GM12878 (cell line): ENCODE measurements at regions not wholly inside any gene's neighbourhood (a gene's known extent, or its start where the extent isn't known, plus 50 kb on each side); places are given as distances from the start of the nearest gene placed in this dataset.

Experiments
- ATAC-seq: fragments of 200-7000 bp; cut with Tn5 transposase; 3 replicates; pipeline ENCODE4 v1.9.1; 2020; ENCODE audit warnings: mild to moderate bottlenecking, moderate library complexity
- BruUV-seq: library from RNA; stranded (reverse); fragments of 400-500 nt; replicated peaks from 2 replicates; lab custom pipeline; 2021; lab: Mats Ljungman, UMichigan
- CTCF ChIA-PET: fragments of 300-600 bp; sonication (Branson Sonifier 250); formaldehyde crosslinking; extraction: SDS; loops from one replicate; lab custom pipeline; 2021; ENCODE audit warnings: inconsistent platforms; lab: Yijun Ruan, JAX
- POLR2A ChIA-PET: fragments of 350-600 bp; formaldehyde crosslinking; extraction: SDS; loops from one replicate; lab custom pipeline; 2021; ENCODE audit warnings: inconsistent platforms; lab: Charles Lee
- RAD21 ChIA-PET: fragments of 300-600 bp; sonication (Branson Sonifier 250); formaldehyde crosslinking; loops from one replicate; lab custom pipeline; 2023; ENCODE audit warnings: antibody characterized with exemption; ENCODE audit not compliant: unreplicated experiment; lab: Charles Lee
- SMC1A ChIA-PET: fragments of 300-600 bp; sonication (Branson Sonifier 250); formaldehyde crosslinking; loops from one replicate; lab custom pipeline; 2023; ENCODE audit not compliant: unreplicated experiment, uncharacterized antibody; lab: Charles Lee
- DNase-seq: peaks from one replicate; pipeline ENCODE4 v3.0.0-alpha.2; 2011; ENCODE audit warnings: low read depth, low spot score
- FAIRE-seq: peaks from 3 replicates; lab custom pipeline; 2011; peaks lifted over from hg19 to GRCh38; lab: Jason Lieb, UNC
- H2AFZ ChIP-seq: 2 replicates; pipeline ENCODE4 v1.6.0; 2011; ENCODE audit warnings: low read depth, low read length, control low read depth; ENCODE audit not compliant: control insufficient read depth
- H3K27ac ChIP-seq: 2 replicates; pipeline ENCODE4 v1.5.1; 2011; ENCODE audit warnings: control low read depth; ENCODE audit not compliant: control insufficient read depth, insufficient read depth
- H3K27me3 ChIP-seq, 2 experiments: replicated peaks in 1 of 2; 2 replicates each; pipeline versions ENCODE4 v1.6.0 to v1.6.1; 2011; ENCODE audit warnings: low read length in 1 of 2; ENCODE audit not compliant: control insufficient read depth in 2 of 2, insufficient read depth in 2 of 2
- H3K36me3 ChIP-seq, 2 experiments: 2 replicates each; pipeline ENCODE4 v1.5.1; 2011; ENCODE audit warnings: low read length in 1 of 2; ENCODE audit not compliant: control insufficient read depth in 2 of 2, insufficient read depth in 2 of 2
- H3K4me1 ChIP-seq: 2 replicates; pipeline ENCODE4 v1.6.1; 2011; ENCODE audit warnings: mild to moderate bottlenecking, low read length, moderate library complexity, mixed read lengths; ENCODE audit not compliant: control insufficient read depth, insufficient read depth
- H3K4me2 ChIP-seq: 2 replicates; pipeline ENCODE4 v1.6.0; 2011; ENCODE audit warnings: control low read depth; ENCODE audit not compliant: control insufficient read depth, insufficient read depth
- H3K4me3 ChIP-seq: fragments of 200-600 bp; sonication (generic); 2 replicates; pipeline ENCODE4 v1.5.1; 2016
- H3K79me2 ChIP-seq: 2 replicates; pipeline ENCODE4 v1.6.0; 2011; ENCODE audit warnings: low read length; ENCODE audit not compliant: control insufficient read depth, insufficient read depth
- H3K9ac ChIP-seq: 2 replicates; pipeline ENCODE4 v1.8.0; 2011; ENCODE audit warnings: low read length, control low read depth, mixed read lengths; ENCODE audit not compliant: control insufficient read depth, insufficient read depth
- H3K9me3 ChIP-seq: replicated peaks from 3 replicates; pipeline ENCODE4 v1.5.1; 2011; ENCODE audit warnings: mild to moderate bottlenecking, low read length; ENCODE audit not compliant: control insufficient read depth, insufficient read depth
- H4K20me1 ChIP-seq: 2 replicates; pipeline ENCODE4 v1.6.0; 2011; ENCODE audit not compliant: control insufficient read depth, insufficient read depth
- ETV6 ChIP-seq, 2 experiments: fragments of 450-650 bp in 1 of 2; IDR thresholded peaks in 1 of 2; conservative IDR thresholded peaks in 1 of 2; 2 replicates each; pipeline ENCODE4 v1.6.1; 2014; ENCODE audit warnings: antibody characterized with exemption in 1 of 2, borderline replicate concordance in 1 of 2, low read depth in 1 of 2, mild to moderate bottlenecking in 1 of 2, moderate library complexity in 1 of 2
- EZH2 ChIP-seq: IDR thresholded peaks from 2 replicates; pipeline ENCODE4 v1.6.1; 2012; ENCODE audit warnings: low read depth, mild to moderate bottlenecking, control low read depth, inconsistent platforms, low read length, borderline replicate concordance; ENCODE audit not compliant: control insufficient read depth
- HSF1 ChIP-seq: fragments of 150-350 bp; IDR thresholded peaks from 2 replicates; pipeline ENCODE4 v1.6.1; 2014; ENCODE audit warnings: mild to moderate bottlenecking, low read depth, low read length
- NR2C2 ChIP-seq: IDR thresholded peaks from 2 replicates; pipeline ENCODE4 v1.6.1; 2011; ENCODE audit warnings: borderline replicate concordance, low read depth; ENCODE audit not compliant: control insufficient read depth, insufficient read length
- NR2F1 ChIP-seq: fragments of 450-650 bp; conservative IDR thresholded peaks from 2 replicates; pipeline ENCODE4 v1.6.1; 2017; ENCODE audit warnings: mild to moderate bottlenecking
- SREBF2 ChIP-seq: IDR thresholded peaks from 2 replicates; pipeline ENCODE4 v1.6.1; 2012; ENCODE audit warnings: mild to moderate bottlenecking, low read length
- STAT1 ChIP-seq: fragments of 450-650 bp; conservative IDR thresholded peaks from 2 replicates; pipeline ENCODE4 v1.6.1; 2014; ENCODE audit warnings: antibody characterized with exemption, mild to moderate bottlenecking
- SUZ12 ChIP-seq: fragments of 200-600 bp; sonication (generic); IDR thresholded peaks from one replicate; pipeline ENCODE4 v1.6.1; 2018; ENCODE audit warnings: antibody characterized with exemption, mild to moderate bottlenecking; ENCODE audit not compliant: unreplicated experiment
- YBX1 ChIP-seq: fragments of 450-650 bp; IDR thresholded peaks from 2 replicates; pipeline ENCODE4 v1.6.1; 2016; ENCODE audit warnings: antibody characterized with exemption
- WGBS: methylation state at CpG from one replicate; pipeline ENCODE4 v1.1.6; 2016; ENCODE audit warnings: low lambda C conversion rate; ENCODE audit not compliant: insufficient replicate concordance, insufficient coverage; ENCODE audit errors: missing lambda C conversion rate; 5-methylcytosine and 5-hydroxymethylcytosine counted together
- in situ Hi-C: fragments of 300-500 bp; cut with MboI; formaldehyde crosslinking; loops from 9 replicates; pipeline ENCODE4 v1.14.3; 2018; ENCODE audit warnings: mixed read lengths
- intact Hi-C: fragments of 100-400 bp; cut with micrococcal nuclease; formaldehyde crosslinking; loops from one replicate; pipeline ENCODE4 v1.14.2; 2022; ENCODE audit not compliant: unreplicated experiment

GRCh38 chr14:27435923-27436670, 838.3 kb upstream of the NOVA1 start:
- FAIRE-seq: no peak
- H3K4me3 ChIP-seq: no peak overlapping the region
- TF ChIP-seq STAT1 (no peak), NR2C2 (no peak)
- no peaks in the 10 kb centered on the region for H3K4me1 ChIP-seq
- H4K20me1 ChIP-seq: no peaks in the 10 kb centered on the region
- no peak overlapping the region for H2AFZ ChIP-seq
- in situ Hi-C loops: no loop called here
- H3K9me3 ChIP-seq: no peaks in the 10 kb centered on the region
- intact Hi-C loops: no loop called here
- 6% methylated on average over 3 of the region's 3 CpGs for WGBS
- H3K79me2 ChIP-seq: no peaks in the 10 kb centered on the region
- ChIA-PET POLR2A (no interaction called here), SMC1A (no interaction called here), RAD21 (no interaction called here), CTCF (interaction anchor here (0.8 kb wide), 1 partner anchor 22 kb away, joined by 4 read pairs; no protein-coding TSS in a partner anchor)
- no peak for ATAC-seq
- no peak overlapping the region for H3K9ac ChIP-seq
- no TSS peak for BruUV-seq
- no peak overlapping the region for H3K4me2 ChIP-seq
- DNase-seq: no peak
- no peaks in the 10 kb centered on the region for H3K27me3 ChIP-seq
- H3K27ac ChIP-seq: no peak overlapping the region
- no peaks in the 10 kb centered on the region for H3K36me3 ChIP-seq

- no peak overlapping the region for H3K9ac ChIP-seq
- in situ Hi-C loops: no loop called here
- H3K4me2 ChIP-seq: no peak overlapping the region
- H3K27me3 ChIP-seq: no peaks in the 10 kb centered on the region
- ATAC-seq (no peak), FAIRE-seq (no peak), DNase-seq (no peak)
- POLR2A ChIA-PET: no interaction called here
- H2AFZ ChIP-seq: no peak overlapping the region
- TF ChIP-seq NR2F1 (no peak), EZH2 (no peak), YBX1 (no peak), SREBF2 (no peak), ETV6 (conservative IDR thresholded peaks at IDR 0.05 in 1 of 2, IDR thresholded peaks at IDR 0.05 in 1 of 2; ENCODE audit: borderline replicate concordance in 1 of 2, low read depth in 1 of 2) (no peak), SUZ12 (no peak), HSF1 (no peak)
- intact Hi-C loops: no loop called here
- no peaks in the 10 kb centered on the region for H3K79me2 ChIP-seq
- no TSS peak for BruUV-seq
- no peaks in the 10 kb centered on the region for H3K36me3 ChIP-seq
- RAD21 ChIA-PET: no interaction called here
- no peak overlapping the region for H3K4me3 ChIP-seq
- SMC1A ChIA-PET: no interaction called here
- CTCF ChIA-PET: no interaction called here
- H4K20me1 ChIP-seq: no peaks in the 10 kb centered on the region
- H3K4me1 ChIP-seq: no peaks in the 10 kb centered on the region
- H3K27ac ChIP-seq: no peak overlapping the region
- no peaks in the 10 kb centered on the region for H3K9me3 ChIP-seq
Observed at GRCh38 chr14:27484633-27485032, 886.8 kb upstream of the NOVA1 start.
